AG10803 (cell line): ENCODE measurements at regions not wholly inside any gene's neighbourhood (a gene's known extent, or its start where the extent isn't known, plus 50 kb on each side); places are given as distances from the start of the nearest gene placed in this dataset.

ENCODE experiments used
- DNase-seq: peaks from one replicate; pipeline ENCODE4 v3.0.0; 2010; ENCODE audit warnings: low read depth
- H3K4me3 ChIP-seq: 2 replicates; pipeline ENCODE4 v1.5.1; 2011; ENCODE audit warnings: mild to moderate bottlenecking, low read length, control low read depth
- CTCF ChIP-seq: conservative IDR thresholded peaks from 2 replicates; pipeline ENCODE4 v1.5.1; 2011; ENCODE audit warnings: mild to moderate bottlenecking, low read length, control low read depth, inconsistent platforms

DNA sequence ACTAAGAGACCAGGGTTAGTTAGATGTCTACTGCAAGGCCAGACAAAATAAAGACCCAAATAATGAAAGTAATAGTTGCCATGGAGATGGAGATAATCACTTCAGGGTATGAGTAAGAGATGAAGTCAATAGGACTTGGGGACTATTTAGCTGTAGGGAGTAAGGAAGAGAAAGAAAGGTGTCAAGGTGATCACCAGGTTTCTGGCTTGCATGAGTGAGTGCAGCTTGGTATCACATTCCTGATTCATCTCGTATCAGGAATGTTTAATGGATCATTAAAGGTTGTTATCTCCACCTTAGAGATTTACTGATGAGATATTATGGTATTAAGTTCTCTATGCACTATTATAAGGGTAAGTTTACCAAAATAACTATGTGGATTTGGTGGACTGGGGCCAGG lies 357.4 kb upstream of the ATP11B start:
- no peak overlapping the region for H3K4me3 ChIP-seq
- TF ChIP-seq CTCF, result no peak
- no peak for DNase-seq

DNA sequence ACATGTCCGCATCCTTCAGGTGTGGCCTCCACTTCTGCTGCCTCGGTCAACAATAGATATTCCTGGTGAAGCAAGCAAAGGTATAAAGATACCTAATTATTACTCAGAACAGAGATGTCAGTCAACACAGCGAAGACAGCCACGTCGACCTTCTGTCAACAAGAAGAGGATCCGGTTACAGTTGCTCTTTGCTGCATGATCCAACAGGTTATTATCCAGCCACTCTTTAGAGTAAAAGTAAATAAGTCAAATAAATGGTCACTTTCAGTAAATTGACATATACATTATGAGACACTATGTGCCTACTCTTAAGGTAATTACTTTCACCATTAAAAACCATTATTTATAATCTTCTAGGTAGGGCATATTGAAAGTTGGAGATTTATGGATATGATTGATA lies 356.8 kb upstream of the ATP11B start:
- no peak overlapping the region for H3K4me3 ChIP-seq
- DNase-seq, result no peak
- no peak for TF ChIP-seq CTCF

- no peak for DNase-seq
- no peak overlapping the region for H3K4me3 ChIP-seq
- TF ChIP-seq CTCF, result no peak
Measured at GRCh38 chr3:182438398-182438797, 354.9 kb upstream of the ATP11B start.

DNA sequence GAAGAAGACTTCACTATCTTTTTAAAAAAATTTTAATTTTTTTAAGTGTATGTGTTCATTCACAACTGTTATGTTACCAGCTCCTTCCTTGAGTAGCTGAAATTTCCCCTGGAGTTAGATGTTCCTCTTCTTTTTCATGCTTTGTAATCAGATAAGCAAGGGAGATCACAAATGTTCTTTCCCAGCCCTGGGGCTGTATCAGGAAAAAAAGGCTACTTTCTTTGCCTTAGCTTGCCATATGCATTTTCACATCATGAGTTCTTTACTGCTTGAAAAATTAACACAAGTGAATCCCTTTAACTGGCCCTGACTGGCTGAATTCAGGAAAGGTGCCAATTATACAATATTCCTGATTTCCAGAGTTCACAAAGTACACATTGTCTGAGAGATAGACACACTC lies 353.2 kb upstream of the ATP11B start:
- TF ChIP-seq CTCF, result no peak
- DNase-seq, result no peak

GRCh38 chr3:182445576-182445975 lies 347.7 kb upstream of the ATP11B start:
- DNase-seq, result no peak
- no peak overlapping the region for H3K4me3 ChIP-seq
- TF ChIP-seq CTCF, result no peak

More for the DNA sequence above, 353.2 kb upstream of the ATP11B start:
- H3K4me3 ChIP-seq, result no peak overlapping the region

- no peak overlapping the region for H3K4me3 ChIP-seq
- DNase-seq, result no peak
- no peak for TF ChIP-seq CTCF
Measured at GRCh38 chr3:182450942-182451787, 342.1 kb upstream of the ATP11B start.

- no peak for DNase-seq
- no peak for TF ChIP-seq CTCF
- no peak overlapping the region for H3K4me3 ChIP-seq
Measured at GRCh38 chr3:182451871-182452270, 341.4 kb upstream of the ATP11B start.
